Mesothelial cell of epicardium (in vitro differentiated cells): ENCODE measurements at regions not wholly inside any gene's neighbourhood (a gene's known extent, or its start where the extent isn't known, plus 50 kb on each side); places are given as distances from the start of the nearest gene placed in this dataset.

ENCODE experiments used
- DNase-seq, 2 experiments: peaks; one replicate each; pipeline ENCODE4 v3.0.0; 2021; ENCODE audit warnings: low spot score in 2 of 2; ENCODE audit not compliant: unreplicated experiment in 2 of 2
- H3K27ac Mint-ChIP-seq: 2 replicates; pipeline ENCODE4 v1.8.0; 2021; ENCODE audit warnings: mixed read lengths
- H3K27me3 Mint-ChIP-seq: 2 replicates; pipeline ENCODE4 v1.8.0; 2021; ENCODE audit warnings: low read depth, mixed read lengths
- H3K36me3 Mint-ChIP-seq: 2 replicates; pipeline ENCODE4 v1.8.0; 2021; ENCODE audit warnings: mixed read lengths
- H3K4me1 Mint-ChIP-seq: 2 replicates; pipeline ENCODE4 v1.8.0; 2021; ENCODE audit warnings: mixed read lengths
- H3K4me3 Mint-ChIP-seq: 2 replicates; pipeline ENCODE4 v1.8.0; 2021; ENCODE audit warnings: mild to moderate bottlenecking, moderate library complexity, mixed read lengths
- H3K9me3 Mint-ChIP-seq: 2 replicates; pipeline ENCODE4 v1.8.0; 2021; ENCODE audit warnings: mixed read lengths
- TF ChIP-seq, protein P1 (sequence below): fragments of 200-600 bp; sonication (generic); IDR thresholded peaks from one replicate; pipeline ENCODE4 v1.5.0; 2021; ENCODE audit warnings: antibody characterized with exemption; ENCODE audit not compliant: unreplicated experiment

DNA sequence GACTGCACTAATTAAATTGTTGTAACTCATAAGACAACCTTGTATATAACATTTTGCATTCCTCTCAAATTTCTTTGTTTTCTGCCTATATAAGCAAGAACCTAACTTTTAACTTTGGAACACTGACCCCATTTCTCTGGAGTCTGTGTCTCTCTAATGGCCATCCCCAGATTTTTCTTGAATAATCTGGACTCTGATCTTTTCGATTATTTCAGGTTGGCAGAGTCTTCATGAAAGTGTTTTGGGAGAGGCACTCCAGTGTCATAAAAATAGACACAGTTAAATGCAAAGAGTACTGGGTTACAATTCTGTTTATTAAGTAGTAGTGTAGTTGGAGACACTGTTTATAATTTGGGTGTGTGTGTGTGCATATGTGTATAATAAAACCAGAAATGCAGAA, 1467.7 kb upstream of the CELF4 start:
- H3K9me3 Mint-ChIP-seq = no peaks in the 10 kb centered on the region
- H3K4me3 Mint-ChIP-seq = no peak overlapping the region
- H3K36me3 Mint-ChIP-seq = no peaks in the 10 kb centered on the region

DNA sequence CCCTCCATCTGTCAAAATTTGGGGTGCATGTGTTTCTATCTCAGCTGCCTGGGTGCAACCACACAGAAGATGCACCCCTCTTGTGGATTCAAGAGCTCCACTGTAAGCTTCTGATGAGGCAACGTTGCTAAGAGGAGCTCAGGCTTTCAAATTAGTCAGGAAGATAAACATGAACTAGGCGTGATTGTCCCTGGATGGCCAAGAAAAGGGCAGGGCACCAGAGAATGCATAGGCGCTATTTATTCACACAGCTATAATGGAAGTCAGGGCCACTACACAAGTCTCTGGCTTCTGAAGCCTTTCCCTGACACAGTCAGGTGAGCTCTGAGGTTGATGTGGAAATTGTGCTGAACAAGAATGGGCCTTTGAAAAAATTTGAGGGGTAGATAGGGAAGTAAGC, 1466.0 kb upstream of the CELF4 start:
- TF ChIP-seq, protein P1, sequence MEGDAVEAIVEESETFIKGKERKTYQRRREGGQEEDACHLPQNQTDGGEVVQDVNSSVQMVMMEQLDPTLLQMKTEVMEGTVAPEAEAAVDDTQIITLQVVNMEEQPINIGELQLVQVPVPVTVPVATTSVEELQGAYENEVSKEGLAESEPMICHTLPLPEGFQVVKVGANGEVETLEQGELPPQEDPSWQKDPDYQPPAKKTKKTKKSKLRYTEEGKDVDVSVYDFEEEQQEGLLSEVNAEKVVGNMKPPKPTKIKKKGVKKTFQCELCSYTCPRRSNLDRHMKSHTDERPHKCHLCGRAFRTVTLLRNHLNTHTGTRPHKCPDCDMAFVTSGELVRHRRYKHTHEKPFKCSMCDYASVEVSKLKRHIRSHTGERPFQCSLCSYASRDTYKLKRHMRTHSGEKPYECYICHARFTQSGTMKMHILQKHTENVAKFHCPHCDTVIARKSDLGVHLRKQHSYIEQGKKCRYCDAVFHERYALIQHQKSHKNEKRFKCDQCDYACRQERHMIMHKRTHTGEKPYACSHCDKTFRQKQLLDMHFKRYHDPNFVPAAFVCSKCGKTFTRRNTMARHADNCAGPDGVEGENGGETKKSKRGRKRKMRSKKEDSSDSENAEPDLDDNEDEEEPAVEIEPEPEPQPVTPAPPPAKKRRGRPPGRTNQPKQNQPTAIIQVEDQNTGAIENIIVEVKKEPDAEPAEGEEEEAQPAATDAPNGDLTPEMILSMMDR = no peak
- Mint-ChIP-seq H3K9me3 (no peaks in the 10 kb centered on the region), H3K27me3 (no peaks in the 10 kb centered on the region), H3K27ac (no peak overlapping the region), H3K4me3 (no peak overlapping the region), H3K4me1 (no peaks in the 10 kb centered on the region), H3K36me3 (no peaks in the 10 kb centered on the region)
- no peak for DNase-seq

More for the DNA sequence above, 1467.7 kb upstream of the CELF4 start:
- TF ChIP-seq, protein P1 = no peak
- DNase-seq = no peak
- no peak overlapping the region for H3K27ac Mint-ChIP-seq
- H3K27me3 Mint-ChIP-seq = no peaks in the 10 kb centered on the region
- no peaks in the 10 kb centered on the region for H3K4me1 Mint-ChIP-seq

DNA sequence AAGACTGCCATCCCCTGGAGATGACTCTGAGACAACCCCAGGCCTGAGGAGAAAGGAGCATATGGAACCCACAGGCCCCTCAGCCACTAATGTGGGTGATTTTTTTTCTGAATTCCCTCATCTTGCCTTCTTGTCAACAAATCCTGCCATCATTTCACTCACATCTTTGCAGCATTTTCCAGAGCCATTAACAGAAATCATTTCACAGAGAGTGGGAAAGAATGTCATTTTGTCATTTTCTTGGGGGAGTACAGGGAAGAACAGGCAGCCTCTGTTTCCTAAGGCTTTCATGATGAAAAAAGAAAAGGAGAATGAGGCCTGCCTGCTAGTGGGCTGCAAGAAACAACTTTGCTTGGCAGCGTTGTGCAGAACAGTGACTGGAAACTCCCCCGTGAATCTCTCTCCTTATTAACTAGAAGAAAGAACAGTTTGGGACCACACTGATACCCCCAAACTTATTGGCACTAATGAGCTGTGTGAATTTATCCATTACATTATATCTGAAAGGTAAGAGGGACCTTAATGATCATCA, 1464.6 kb upstream of the CELF4 start:
- Mint-ChIP-seq H3K27ac (no peak overlapping the region), H3K27me3 (no peaks in the 10 kb centered on the region), H3K4me1 (no peaks in the 10 kb centered on the region), H3K4me3 (no peak overlapping the region), H3K9me3 (no peaks in the 10 kb centered on the region), H3K36me3 (no peaks in the 10 kb centered on the region)
- DNase-seq = no peak
- TF ChIP-seq, protein P1 = no peak

DNA sequence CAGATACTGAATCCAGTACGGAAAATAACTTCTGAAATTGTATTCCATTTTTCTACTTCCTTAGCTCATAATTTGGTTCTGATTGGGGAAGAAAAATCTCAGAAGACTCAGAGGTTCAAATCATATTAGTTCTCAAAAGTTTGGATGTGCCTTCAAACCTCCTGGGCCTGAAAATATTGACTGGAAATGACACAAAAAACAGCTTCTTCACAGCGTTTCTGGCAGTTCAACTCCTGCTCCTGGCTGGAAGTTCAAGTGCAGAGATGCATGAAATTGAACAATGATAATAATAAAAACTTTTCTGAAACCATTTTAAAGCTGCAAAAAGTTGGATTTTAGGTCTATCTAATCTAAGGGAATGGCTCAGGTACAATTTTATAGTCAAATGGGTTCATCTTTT, 1459.9 kb upstream of the CELF4 start:
- Mint-ChIP-seq H3K9me3 (no peaks in the 10 kb centered on the region), H3K27ac (no peak overlapping the region), H3K4me3 (no peak overlapping the region), H3K27me3 (peaks cover 3% of the 10 kb centered on the region), H3K4me1 (no peaks in the 10 kb centered on the region), H3K36me3 (no peaks in the 10 kb centered on the region)
- no peak for DNase-seq
- TF ChIP-seq, protein P1 = no peak

DNA sequence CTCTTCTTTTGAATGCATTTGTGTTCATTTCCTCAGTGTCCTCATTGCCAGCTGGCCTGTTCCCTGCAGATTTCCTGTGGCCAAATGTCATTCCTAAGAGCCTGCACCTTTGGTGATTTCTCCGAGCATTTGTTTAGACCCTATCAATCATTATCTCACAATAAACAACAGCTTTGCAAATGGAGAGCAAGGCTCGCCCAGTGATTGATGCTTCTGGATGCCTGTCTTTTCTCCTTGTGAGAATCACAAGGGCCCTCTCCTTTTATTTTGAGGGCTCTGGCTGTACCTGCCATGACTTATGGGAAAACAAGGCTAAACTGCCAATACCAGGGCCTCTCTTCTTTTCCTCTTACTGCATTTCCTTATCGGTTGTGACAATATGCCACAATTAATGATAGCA, 1454.4 kb upstream of the CELF4 start:
- Mint-ChIP-seq H3K36me3 (no peaks in the 10 kb centered on the region), H3K27ac (no peak overlapping the region), H3K4me1 (no peaks in the 10 kb centered on the region), H3K4me3 (no peak overlapping the region), H3K9me3 (peaks cover 16% of the 10 kb centered on the region), H3K27me3 (peaks cover 3% of the 10 kb centered on the region)
- TF ChIP-seq, protein P1 = no peak
- DNase-seq = no peak
